Calu3 (cell line): ENCODE measurements at regions not wholly inside any gene's neighbourhood (a gene's known extent, or its start where the extent isn't known, plus 50 kb on each side); places are given as distances from the start of the nearest gene placed in this dataset.
"Not testable (repeated sequence)": the region's sequence is repeated elsewhere in the genome, so short reads cannot be mapped to it uniquely, and the experiment has no call there.

Experiments
- BruUV-seq: library from RNA; stranded (reverse); fragments of 400-500 nt; replicated peaks from 2 replicates; lab custom pipeline; 2021; lab: Mats Ljungman, UMichigan
- CTCF ChIA-PET: fragments of 300-600 bp; sonication (Branson Sonifier 250); formaldehyde crosslinking; loops from one replicate; lab custom pipeline; 2022; ENCODE audit warnings: antibody characterized with exemption; lab: Charles Lee
- DNase-seq: peaks from one replicate; pipeline ENCODE4 v3.0.0; 2022
- H3K27ac Mint-ChIP-seq: one replicate; pipeline ENCODE4 v1.8.0; 2022; ENCODE audit warnings: mixed read lengths; ENCODE audit not compliant: unreplicated experiment
- H3K27me3 Mint-ChIP-seq: one replicate; pipeline ENCODE4 v1.8.0; 2022; ENCODE audit warnings: mixed read lengths; ENCODE audit not compliant: unreplicated experiment
- H3K36me3 Mint-ChIP-seq: one replicate; pipeline ENCODE4 v1.8.0; 2022; ENCODE audit warnings: mild to moderate bottlenecking, moderate library complexity, mixed read lengths; ENCODE audit not compliant: insufficient read depth, unreplicated experiment
- H3K4me1 Mint-ChIP-seq: one replicate; pipeline ENCODE4 v1.8.0; 2022; ENCODE audit warnings: mild to moderate bottlenecking, low read depth, mixed read lengths; ENCODE audit not compliant: unreplicated experiment
- H3K4me3 Mint-ChIP-seq: one replicate; pipeline ENCODE4 v1.8.0; 2022; ENCODE audit warnings: mild to moderate bottlenecking, low read depth, moderate library complexity, mixed read lengths; ENCODE audit not compliant: unreplicated experiment
- H3K9me3 Mint-ChIP-seq: one replicate; pipeline ENCODE4 v1.8.0; 2022; ENCODE audit warnings: low read depth, mixed read lengths; ENCODE audit not compliant: unreplicated experiment
- intact Hi-C: fragments of 100-400 bp; cut with micrococcal nuclease; formaldehyde crosslinking; loops from one replicate; pipeline ENCODE4 v1.10.0; 2022; ENCODE audit not compliant: unreplicated experiment
- TF ChIP-seq, protein P1 (sequence below): fragments of 200-600 bp; IDR thresholded peaks from one replicate; pipeline ENCODE4 v1.8.0; 2022; ENCODE audit warnings: antibody characterized with exemption; ENCODE audit not compliant: unreplicated experiment

DNA sequence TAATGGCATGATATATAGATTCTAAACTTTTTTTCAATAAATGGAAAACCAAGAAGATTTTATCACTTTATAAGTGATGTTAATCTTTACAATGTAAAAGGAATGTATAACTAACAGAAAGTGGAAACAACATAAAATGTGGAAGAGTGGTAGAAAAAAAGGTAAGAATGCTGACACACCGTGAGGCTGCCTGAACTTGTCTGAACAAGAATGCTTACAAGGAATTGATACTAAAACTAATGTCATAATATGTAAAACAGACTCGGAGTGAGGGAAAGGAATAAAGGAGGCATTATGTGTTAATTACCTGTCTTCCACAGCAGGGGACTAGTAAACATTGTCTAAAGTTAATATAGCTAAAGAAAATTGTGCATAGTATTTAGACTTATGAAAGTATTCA is 958.8 kb upstream of the TMEFF2 start:
- Mint-ChIP-seq H3K4me1 (no peaks in the 10 kb centered on the region), H3K27me3 (no peaks in the 10 kb centered on the region), H3K9me3 (peaks cover 3% of the 10 kb centered on the region), H3K4me3 (no peak overlapping the region), H3K27ac (no peak overlapping the region), H3K36me3 (no peaks in the 10 kb centered on the region)
- BruUV-seq = no TSS peak
- intact Hi-C loops = no loop called here
- DNase-seq = no peak
- CTCF ChIA-PET = no interaction called here
- TF ChIP-seq, protein P1, sequence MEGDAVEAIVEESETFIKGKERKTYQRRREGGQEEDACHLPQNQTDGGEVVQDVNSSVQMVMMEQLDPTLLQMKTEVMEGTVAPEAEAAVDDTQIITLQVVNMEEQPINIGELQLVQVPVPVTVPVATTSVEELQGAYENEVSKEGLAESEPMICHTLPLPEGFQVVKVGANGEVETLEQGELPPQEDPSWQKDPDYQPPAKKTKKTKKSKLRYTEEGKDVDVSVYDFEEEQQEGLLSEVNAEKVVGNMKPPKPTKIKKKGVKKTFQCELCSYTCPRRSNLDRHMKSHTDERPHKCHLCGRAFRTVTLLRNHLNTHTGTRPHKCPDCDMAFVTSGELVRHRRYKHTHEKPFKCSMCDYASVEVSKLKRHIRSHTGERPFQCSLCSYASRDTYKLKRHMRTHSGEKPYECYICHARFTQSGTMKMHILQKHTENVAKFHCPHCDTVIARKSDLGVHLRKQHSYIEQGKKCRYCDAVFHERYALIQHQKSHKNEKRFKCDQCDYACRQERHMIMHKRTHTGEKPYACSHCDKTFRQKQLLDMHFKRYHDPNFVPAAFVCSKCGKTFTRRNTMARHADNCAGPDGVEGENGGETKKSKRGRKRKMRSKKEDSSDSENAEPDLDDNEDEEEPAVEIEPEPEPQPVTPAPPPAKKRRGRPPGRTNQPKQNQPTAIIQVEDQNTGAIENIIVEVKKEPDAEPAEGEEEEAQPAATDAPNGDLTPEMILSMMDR = no peak

DNA sequence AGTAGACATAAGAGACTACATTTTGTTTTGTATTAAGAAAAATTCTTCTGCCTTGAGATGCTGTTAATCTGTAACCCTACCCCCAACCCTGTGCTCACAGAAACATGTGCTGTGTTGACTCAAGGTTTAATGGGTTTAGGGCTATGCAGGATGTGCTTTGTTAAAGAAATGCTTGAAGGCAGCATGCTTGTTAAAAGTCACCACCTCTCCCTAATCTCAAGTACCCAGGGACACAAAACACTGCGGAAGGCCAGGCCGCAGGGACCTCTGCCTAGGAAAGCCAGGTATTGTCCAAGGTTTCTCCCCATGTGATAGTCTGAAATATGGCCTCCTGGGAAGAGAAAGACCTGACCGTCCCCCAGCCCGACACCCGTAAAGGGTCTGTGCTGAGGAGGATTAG is 947.7 kb upstream of the TMEFF2 start:
- H3K27me3 Mint-ChIP-seq, DNase-seq, BruUV-seq, intact Hi-C loops, H3K36me3 Mint-ChIP-seq, H3K4me3 Mint-ChIP-seq, H3K27ac Mint-ChIP-seq, CTCF ChIA-PET, H3K9me3 Mint-ChIP-seq, H3K4me1 Mint-ChIP-seq: not testable (repeated sequence)

DNA sequence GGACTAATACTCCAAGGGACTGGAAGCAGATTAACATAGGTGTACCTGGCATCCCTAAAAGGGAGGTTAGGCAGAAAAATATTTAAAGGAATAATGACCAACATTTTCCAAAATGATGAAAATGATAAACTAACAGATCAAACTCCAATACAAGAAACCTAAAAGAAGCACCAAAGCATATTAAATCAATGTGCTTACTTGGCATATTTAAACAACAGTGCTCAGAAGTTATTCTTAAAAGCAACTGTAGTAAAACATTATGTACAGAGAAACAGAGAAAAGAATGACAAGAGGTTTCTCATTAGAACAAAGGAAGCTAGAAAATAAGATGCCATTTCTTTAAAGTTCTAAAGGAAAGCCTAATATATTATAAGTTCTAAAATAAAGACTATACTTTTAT is 947.3 kb upstream of the TMEFF2 start:
- Mint-ChIP-seq H3K27ac (no peak overlapping the region), H3K9me3 (peaks cover 7% of the 10 kb centered on the region)
- no TSS peak for BruUV-seq

DNA sequence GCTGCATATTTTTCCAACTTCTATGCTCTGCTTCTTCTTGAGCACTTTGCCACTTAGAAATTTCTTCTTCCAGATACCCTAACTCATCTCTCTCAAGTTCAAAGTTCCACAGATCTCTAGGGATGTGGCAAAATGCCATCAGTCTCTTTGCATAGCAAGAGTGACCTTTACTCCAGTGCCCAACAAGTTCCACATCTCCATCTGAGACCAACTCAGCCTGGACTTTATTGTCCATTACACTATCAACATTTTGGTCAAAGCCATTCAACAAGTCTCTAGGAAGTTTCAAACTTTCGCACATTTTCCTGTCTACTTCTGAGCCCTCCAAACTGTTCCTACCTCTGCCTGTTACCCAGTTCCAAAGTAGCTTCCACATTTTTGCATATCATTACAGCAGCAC is 946.2 kb upstream of the TMEFF2 start:
- H3K36me3 Mint-ChIP-seq, H3K4me1 Mint-ChIP-seq, H3K27ac Mint-ChIP-seq, H3K4me3 Mint-ChIP-seq, intact Hi-C loops, CTCF ChIA-PET, H3K9me3 Mint-ChIP-seq, BruUV-seq, H3K27me3 Mint-ChIP-seq, DNase-seq: not testable (repeated sequence)

More for the DNA sequence above, 947.3 kb upstream of the TMEFF2 start:
- no peaks in the 10 kb centered on the region for H3K4me1 Mint-ChIP-seq
- CTCF ChIA-PET = no interaction called here
- H3K27me3 Mint-ChIP-seq = no peaks in the 10 kb centered on the region
- H3K4me3 Mint-ChIP-seq = no peak overlapping the region
- no peak for DNase-seq
- H3K36me3 Mint-ChIP-seq = no peaks in the 10 kb centered on the region
- intact Hi-C loops = no loop called here
- TF ChIP-seq, protein P1 = no peak

DNA sequence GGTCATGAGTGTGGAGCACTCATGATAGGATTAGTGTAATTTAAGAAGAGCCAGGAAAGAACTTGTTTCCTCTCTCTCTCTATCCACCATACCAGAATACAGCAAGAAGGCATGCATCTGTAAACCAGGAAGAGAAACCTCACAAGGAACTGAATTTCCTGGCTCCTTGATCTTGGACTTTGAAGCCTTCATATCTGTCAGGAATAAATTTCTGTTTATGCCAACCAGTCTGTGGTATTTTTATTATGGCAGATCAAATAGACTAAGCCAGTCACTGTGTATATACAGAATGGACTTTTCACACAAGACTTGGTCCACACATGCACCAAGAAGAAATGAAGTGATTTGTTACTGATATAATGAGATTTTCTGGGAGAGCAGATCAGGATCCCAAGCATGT is 930.1 kb upstream of the TMEFF2 start:
- intact Hi-C loops = no loop called here
- CTCF ChIA-PET = no interaction called here
- no TSS peak for BruUV-seq

More for the DNA sequence above, 930.1 kb upstream of the TMEFF2 start:
- no peaks in the 10 kb centered on the region for H3K4me1 Mint-ChIP-seq
- TF ChIP-seq, protein P1 = no peak
- H3K27me3 Mint-ChIP-seq = no peaks in the 10 kb centered on the region
- peaks cover 2% of the 10 kb centered on the region for H3K9me3 Mint-ChIP-seq
- H3K36me3 Mint-ChIP-seq = no peaks in the 10 kb centered on the region
- no peak overlapping the region for H3K4me3 Mint-ChIP-seq
- no peak overlapping the region for H3K27ac Mint-ChIP-seq
- no peak for DNase-seq
